ENCODE measurements at regions not wholly inside any gene's neighbourhood (a gene's known extent, or its start where the extent isn't known, plus 50 kb on each side); places are given as distances from the start of the nearest gene placed in this dataset.

- in situ Hi-C loops (cut with HindIII; ENCODE audit: low sequenced_read_pairs), result no loop called here
These were observed 89.3 kb upstream of the ST8SIA2 start for GRCh38 chr15:92304223-92304975.

- in situ Hi-C loops (cut with HindIII; ENCODE audit: low sequenced_read_pairs), result no loop called here
These were observed 88.3 kb upstream of the ST8SIA2 start for GRCh38 chr15:92305343-92305742.

- in situ Hi-C loops (cut with HindIII; ENCODE audit: low sequenced_read_pairs), result no loop called here
These were observed 87.0 kb upstream of the ST8SIA2 start for GRCh38 chr15:92306663-92307062.

DNA sequence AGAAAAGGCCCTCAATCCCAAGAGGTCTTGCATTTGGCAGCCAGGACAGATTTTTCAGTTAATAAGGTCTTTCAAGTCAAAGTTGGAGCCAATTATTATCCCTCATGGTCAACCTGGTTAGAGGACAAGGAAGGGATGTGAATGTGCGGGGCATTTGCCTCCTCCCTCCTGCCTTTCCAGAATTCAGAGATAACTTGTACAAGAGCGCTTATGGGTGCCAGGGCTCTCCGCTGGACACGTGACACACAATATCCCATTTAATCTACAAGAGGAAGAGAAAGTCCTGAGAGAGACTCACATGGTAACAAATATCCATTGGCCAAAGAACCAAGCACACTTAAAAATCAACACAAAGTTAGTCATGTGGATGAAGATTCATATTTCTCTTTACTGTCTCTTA lies 78.5 kb upstream of the ST8SIA2 start:
- in situ Hi-C loops (cut with HindIII; ENCODE audit: low sequenced_read_pairs), result no loop called here

DNA sequence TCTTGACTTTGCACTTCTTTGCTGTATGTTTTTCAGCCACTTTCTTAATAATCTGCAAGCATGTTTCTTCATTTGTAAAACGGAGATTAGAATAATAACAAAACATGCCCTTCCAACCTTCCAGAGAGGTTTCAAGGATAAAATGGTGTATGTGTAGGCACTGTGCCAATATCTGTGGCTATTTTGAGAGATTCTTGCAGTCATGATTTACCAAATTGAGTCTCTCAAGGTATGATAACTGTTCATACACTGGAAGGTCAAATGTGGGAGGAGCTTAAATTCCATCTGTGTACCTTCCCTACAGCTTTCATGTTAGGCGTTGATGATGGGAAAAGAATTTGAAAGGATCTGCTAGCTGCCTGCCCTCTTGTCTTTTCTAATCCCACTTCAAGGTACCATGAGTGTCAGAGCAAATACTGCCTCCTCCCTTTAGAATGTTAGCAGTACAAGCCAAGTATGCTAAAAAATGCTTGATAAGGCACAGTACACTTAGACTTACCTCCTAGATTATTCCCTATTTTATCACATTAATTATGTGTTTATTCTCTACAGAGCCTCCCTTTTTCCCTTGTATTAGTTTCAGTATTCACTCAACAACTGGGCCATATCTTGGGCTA lies 78.0 kb upstream of the ST8SIA2 start:
- in situ Hi-C loops (cut with HindIII; ENCODE audit: low sequenced_read_pairs), result no loop called here

GRCh38 chr15:92316586-92317295 lies 76.9 kb upstream of the ST8SIA2 start:
- in situ Hi-C loops (cut with HindIII; ENCODE audit: low sequenced_read_pairs), result no loop called here

GRCh38 chr15:92320012-92320699 lies 73.5 kb upstream of the ST8SIA2 start:
- in situ Hi-C loops (cut with HindIII; ENCODE audit: low sequenced_read_pairs), result no loop called here

- in situ Hi-C loops (cut with HindIII; ENCODE audit: low sequenced_read_pairs), result no loop called here
These were observed 70.9 kb upstream of the ST8SIA2 start for GRCh38 chr15:92322566-92323355.

- in situ Hi-C loops (cut with HindIII; ENCODE audit: low sequenced_read_pairs), result no loop called here
These were observed 70.2 kb upstream of the ST8SIA2 start for GRCh38 chr15:92323525-92323924.

DNA sequence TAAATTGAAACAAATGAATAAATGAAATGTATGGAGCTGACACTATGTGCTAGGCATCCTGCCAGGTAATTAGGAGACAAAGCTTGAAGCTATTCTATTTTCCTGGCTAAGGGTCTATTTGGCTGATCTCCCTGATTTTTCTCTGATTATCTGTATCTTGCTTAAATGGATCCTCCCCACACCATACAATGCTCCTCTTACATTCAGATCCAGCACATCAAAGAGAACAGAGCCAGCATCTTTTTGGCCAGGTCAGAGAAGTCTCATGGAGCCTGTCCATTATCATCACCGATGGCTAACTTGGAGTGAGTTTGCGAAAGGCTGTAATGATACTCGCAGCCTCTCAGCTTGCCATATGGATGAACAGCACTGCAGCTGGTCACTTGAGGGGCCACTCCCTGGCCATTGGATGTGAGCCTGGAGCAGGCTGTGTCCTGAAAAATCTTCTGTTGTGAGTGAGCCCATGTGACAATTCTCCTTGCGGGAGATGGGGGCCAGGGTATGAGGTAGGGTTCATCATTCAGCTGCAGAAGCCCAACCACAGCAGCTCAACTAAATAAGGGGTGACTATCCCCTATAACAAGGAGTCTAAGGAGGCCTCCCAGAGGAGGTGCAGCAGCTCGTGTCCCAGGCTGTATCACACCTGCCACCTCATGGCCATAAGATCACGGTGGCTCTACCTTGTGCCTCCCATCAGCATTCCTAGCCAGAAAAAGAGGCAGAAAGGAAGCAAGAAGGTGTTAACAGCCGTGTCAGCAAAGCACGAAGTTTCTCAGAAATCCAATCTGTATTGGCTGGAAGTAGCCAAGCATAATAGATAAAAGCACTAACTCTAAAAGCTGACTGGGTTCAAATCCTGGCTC lies 69.3 kb upstream of the ST8SIA2 start:
- in situ Hi-C loops (cut with HindIII; ENCODE audit: low sequenced_read_pairs), result no loop called here

GRCh38 chr15:92326236-92326635 lies 67.4 kb upstream of the ST8SIA2 start:
- in situ Hi-C loops (cut with HindIII; ENCODE audit: low sequenced_read_pairs), result no loop called here

- in situ Hi-C loops (cut with HindIII; ENCODE audit: low sequenced_read_pairs), result no loop called here
These were observed 66.6 kb upstream of the ST8SIA2 start for GRCh38 chr15:92327033-92327432.

DNA sequence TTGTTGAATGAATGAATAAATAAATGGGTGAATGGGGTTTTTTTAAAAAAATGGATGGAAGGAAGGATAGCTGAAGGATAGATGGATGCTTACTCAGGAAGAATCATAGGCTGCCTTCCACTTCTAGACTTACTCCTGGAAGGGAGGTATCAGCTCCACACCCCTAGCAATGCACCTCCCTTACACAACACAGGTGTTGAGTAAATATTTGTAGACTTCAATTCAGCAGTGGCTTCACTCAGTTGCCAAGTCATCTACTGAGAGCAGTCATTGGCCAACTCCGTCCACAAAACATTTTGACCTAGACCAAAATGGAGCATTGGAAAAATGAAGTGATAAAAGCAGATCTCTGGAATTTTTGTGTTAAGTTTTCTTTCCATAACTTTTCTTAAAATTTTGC lies 65.5 kb upstream of the ST8SIA2 start:
- in situ Hi-C loops (cut with HindIII; ENCODE audit: low sequenced_read_pairs), result no loop called here

- in situ Hi-C loops (cut with HindIII; ENCODE audit: low sequenced_read_pairs), result no loop called here
These were observed 61.4 kb upstream of the ST8SIA2 start for GRCh38 chr15:92332125-92332899.

DNA sequence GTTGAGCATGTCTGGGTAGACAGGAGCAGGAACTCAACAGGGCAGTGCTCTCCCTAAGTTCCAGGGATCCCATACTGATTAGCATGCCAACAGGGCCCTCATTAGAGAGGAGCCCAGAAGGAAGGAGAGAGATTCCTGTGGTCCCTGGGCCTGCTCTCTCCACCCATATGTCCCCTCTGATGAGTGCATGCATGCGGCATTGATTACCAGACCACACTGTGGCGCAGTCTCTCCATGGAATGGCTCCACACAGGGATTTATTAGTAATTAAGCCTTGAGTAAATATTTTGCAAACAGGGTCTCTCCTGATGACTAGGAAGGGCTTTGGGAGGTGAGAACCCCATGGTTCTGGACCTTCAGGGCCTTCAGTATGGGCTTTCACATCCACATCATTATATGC lies 60.0 kb upstream of the ST8SIA2 start:
- in situ Hi-C loops (cut with HindIII; ENCODE audit: low sequenced_read_pairs), result no loop called here

DNA sequence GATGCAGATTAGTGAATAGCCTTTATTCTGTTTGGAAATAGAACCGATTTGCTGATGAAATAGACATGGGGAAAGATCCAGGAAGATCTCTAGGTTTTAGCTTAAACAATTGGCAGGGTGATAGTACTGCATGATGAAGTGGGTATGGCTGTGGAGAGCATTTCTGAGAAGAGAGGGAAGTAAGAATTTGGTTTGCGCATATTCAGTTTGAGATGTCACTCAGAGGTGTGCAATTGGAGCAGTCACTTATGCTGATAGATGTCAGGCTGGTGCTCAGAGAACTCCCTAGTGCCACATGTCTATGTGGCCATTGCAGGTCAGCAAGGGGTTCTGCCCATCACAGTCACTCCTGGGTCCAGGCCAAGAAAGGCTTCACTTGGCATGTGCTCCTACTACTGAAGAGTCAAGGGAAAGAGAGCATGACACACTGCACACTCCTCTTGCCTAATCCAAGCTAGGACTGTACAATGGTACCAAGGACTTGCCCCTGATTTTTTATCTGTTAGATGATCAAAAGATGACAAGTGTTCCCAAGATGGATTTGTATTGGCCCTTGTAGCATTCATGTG lies 57.2 kb upstream of the ST8SIA2 start:
- in situ Hi-C loops (cut with HindIII; ENCODE audit: low sequenced_read_pairs), result no loop called here

GRCh38 chr15:92339361-92339760 lies 54.3 kb upstream of the ST8SIA2 start:
- in situ Hi-C loops (cut with HindIII; ENCODE audit: low sequenced_read_pairs), result no loop called here
